HG03442 (cell line): ENCODE measurements at regions not wholly inside any gene's neighbourhood (a gene's known extent, or its start where the extent isn't known, plus 50 kb on each side); places are given as distances from the start of the nearest gene placed in this dataset.
"Not testable (repeated sequence)": the region's sequence is repeated elsewhere in the genome, so short reads cannot be mapped to it uniquely, and the experiment has no call there.

ENCODE experiments used
- ATAC-seq: cut with Tn5 transposase; IDR thresholded peaks from one replicate; pipeline ENCODE4 v1.9.1; 2021; ENCODE audit warnings: mild to moderate bottlenecking, moderate library complexity; ENCODE audit not compliant: unreplicated experiment

GRCh38 chr5:40160435-40160834, 519.3 kb upstream of the PTGER4 start:
- ATAC-seq: no peak

DNA sequence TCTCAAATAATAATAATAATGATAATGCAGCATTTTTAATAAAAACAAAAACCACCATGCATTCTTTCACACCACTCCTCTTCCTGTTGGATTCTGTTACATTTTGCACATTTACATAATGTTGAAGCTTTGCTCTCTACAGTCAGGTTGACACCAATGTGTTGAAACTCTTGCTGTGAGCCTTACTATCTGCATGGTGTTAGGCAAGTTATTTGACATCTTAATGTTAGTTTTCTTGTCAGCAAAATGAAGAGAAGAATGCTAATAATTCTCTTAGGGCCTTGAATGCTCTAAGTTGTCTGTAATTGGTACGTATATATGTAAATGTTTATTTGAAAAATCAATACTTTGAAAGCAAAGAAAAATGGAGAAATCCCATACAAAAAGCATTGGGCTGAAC, 525.5 kb upstream of the PTGER4 start:
- ATAC-seq: no peak

DNA sequence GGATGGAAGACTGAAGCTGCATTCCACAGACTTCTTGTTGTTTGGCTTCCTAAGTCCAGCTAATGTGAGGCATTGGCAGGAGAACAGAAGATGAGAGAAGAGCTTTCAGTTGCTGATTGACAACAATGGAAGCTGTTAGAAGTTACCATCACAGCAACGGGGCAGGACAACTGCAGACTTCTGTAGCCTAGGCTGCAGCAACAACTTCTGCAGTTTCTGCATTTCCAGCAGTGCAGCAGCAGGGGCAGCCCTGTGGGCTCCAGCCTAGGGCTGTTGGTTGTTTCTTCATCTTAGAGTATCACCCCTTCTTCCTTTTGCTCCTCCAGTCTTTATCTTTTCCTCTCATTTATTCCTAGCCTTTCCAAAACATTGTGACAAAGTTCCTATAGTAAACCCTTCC, 528.8 kb upstream of the PTGER4 start:
- ATAC-seq: no peak

GRCh38 chr5:40141896-40142295, 537.8 kb upstream of the PTGER4 start:
- ATAC-seq: no peak

DNA sequence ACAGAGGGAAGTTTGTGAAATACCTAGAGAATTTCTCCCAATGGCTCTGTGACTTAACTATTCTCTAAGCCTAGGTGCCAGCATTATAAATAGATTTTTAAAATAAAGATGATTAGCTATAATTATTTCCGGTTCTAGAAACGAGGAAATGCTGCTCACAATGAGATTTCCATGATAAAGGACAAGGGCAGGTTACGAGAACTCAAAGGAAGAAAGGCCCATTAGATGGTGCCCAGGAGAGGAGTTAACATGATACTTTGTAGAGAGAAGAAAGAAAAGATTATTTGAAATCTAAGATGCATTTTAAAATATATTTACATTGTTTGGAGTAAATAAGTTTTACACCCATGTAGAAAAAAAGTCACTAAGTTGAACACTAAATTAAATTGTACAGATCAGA, 538.3 kb upstream of the PTGER4 start:
- ATAC-seq: no peak

DNA sequence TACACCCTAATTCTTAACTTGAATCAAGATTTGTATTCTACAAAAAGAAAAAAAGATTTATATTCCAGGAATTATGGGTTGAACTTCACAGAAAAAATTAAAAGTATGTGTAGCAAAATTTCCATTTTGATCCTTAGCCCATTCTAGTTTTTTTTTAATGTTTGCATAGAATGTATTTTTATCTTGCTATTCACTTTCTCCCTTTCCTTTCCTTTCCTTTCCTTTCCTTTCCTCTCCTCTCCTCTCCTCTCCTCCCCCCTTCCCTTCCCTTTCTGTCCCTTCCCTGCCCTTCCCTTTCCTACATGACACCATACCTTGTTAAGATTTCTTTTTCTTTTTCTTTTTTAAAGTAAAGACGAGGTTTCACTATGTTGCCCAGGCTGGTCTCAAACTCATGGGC, 542.5 kb upstream of the PTGER4 start:
- ATAC-seq: no peak

- no peak for ATAC-seq
Measured at GRCh38 chr5:40134883-40135520, 544.7 kb upstream of the PTGER4 start.

GRCh38 chr5:40124367-40124766, 555.3 kb upstream of the PTGER4 start:
- ATAC-seq: no peak

DNA sequence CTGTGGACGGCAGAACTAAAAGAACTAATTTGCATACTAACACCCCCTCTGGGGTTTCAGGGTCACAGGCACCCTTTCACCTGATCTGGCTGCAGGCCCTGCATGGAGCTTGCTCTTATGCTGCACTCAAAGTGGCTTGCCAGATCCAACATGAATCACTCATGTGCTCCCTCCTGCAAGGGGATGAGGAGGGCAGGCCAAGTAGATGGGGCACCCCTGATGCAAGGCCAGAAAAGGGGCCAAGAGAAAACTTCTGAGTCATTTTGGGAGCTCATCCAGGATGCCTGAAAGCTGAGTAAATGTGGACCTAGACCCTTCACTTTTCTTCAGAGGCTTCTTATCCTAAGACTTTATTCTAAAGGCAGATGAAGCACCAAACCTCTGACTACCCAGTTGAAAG, 558.5 kb upstream of the PTGER4 start:
- no peak for ATAC-seq

GRCh38 chr5:40112875-40113274, 566.8 kb upstream of the PTGER4 start:
- ATAC-seq: no peak

DNA sequence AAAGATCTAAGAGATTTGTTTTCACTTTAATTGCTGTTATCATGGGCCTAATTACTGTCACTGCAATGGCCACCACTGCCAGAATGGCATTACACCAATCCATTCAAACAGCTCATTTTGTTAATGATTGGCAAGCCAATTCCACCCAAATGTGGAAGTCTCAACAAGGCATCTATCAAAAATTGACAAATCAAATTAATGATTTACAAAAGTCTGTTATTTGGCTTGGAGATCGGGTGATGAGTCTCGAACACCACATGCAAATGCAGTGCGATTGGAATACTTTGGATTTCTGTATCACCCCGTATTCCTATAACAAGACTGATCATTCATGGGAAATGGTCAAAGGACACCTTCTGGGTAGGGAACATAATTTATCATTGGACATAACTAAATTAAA, 568.7 kb upstream of the PTGER4 start:
- not testable (repeated sequence) for ATAC-seq

GRCh38 chr5:40108764-40109390, 570.8 kb upstream of the PTGER4 start:
- not testable (repeated sequence) for ATAC-seq

DNA sequence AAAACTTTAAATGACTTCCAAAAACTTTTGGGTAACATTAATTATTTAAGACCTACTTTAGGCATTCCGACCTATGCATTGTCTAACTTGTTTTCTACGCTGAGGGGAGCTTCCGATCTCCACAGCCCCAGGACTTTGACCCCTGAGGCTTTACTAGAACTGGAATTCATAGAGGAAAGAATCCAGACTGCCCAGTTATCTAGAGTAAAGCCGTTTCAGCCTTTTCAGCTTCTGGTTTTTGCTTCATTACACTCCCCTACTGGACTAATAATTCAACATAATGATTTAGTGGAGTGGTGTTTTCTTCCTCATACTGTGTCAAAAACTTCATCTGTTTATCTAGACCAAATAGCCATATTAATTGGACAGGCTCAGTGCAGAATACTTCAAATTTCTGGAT, 571.9 kb upstream of the PTGER4 start:
- not testable (repeated sequence) for ATAC-seq

GRCh38 chr5:40106847-40107246, 572.9 kb upstream of the PTGER4 start:
- ATAC-seq: no peak

GRCh38 chr5:40098313-40098712, 581.4 kb upstream of the PTGER4 start:
- ATAC-seq: no peak

DNA sequence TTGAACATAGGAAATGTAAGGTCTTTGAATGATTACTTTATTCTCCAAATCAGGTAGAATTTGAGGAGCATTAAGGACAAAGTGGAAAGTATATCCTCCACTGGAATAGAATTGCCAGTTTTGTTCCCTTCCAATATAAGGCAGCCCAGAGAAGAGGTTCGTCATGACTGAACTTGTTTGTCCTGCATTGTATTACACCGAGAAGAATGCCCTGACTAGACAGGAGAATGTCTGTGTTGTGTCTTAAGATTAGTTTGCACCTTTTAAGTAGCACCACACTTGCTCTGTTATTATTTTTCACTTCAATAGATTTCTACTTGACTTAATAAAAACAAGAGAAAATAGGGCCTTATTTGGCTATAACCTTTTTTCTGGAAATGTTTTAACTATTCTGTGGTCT, 586.2 kb upstream of the PTGER4 start:
- no peak for ATAC-seq

DNA sequence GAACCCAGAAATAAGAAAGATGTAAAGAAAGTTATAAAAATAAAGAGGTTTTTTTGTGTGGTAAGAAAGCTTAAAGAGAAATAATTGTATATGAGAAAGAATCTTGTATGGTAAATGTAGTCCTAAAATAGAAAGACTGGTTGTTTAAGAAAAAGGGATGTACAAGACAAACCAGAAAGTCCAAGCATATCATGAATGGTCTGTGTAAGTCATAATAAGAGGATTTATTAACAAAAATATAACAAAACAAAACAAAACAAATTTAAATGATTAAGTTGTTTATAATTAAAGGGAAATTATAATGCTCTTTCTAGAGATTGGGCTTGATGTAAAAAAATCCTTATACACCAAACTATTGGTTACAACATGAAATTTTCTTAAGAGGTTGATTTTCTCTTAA, 590.4 kb upstream of the PTGER4 start:
- no peak for ATAC-seq

GRCh38 chr5:40084614-40085013, 595.1 kb upstream of the PTGER4 start:
- ATAC-seq: no peak

- no peak for ATAC-seq
Measured at GRCh38 chr5:40082313-40082712, 597.4 kb upstream of the PTGER4 start.

GRCh38 chr5:40080191-40080590, 599.5 kb upstream of the PTGER4 start:
- no peak for ATAC-seq

GRCh38 chr5:40078898-40079575, 600.7 kb upstream of the PTGER4 start:
- no peak for ATAC-seq

- ATAC-seq: no peak
Measured at GRCh38 chr5:40074826-40075225, 604.9 kb upstream of the PTGER4 start.
